ENCODE measurements at regions not wholly inside any gene's neighbourhood (a gene's known extent, or its start where the extent isn't known, plus 50 kb on each side); places are given as distances from the start of the nearest gene placed in this dataset.

GRCh38 chr16:80058214-80058613, 457.7 kb upstream of the MAF start:
- no peak for TF ChIP-seq CTCF (IDR thresholded peaks at IDR 0.05; ENCODE audit: low read depth, low read length, missing control alignments)
- H3K4me3 ChIP-seq (replicated peaks; ENCODE audit: low read depth, low read length): no peak overlapping the region
- DNase-seq (ENCODE audit: extremely low read depth, low read depth): no peak

GRCh38 chr16:80056324-80056723, 455.8 kb upstream of the MAF start:
- TF ChIP-seq CTCF (IDR thresholded peaks at IDR 0.05; ENCODE audit: low read depth, low read length, missing control alignments): no peak
- no peak for DNase-seq (ENCODE audit: extremely low read depth, low read depth)
- no peak overlapping the region for H3K4me3 ChIP-seq (replicated peaks; ENCODE audit: low read depth, low read length)

DNA sequence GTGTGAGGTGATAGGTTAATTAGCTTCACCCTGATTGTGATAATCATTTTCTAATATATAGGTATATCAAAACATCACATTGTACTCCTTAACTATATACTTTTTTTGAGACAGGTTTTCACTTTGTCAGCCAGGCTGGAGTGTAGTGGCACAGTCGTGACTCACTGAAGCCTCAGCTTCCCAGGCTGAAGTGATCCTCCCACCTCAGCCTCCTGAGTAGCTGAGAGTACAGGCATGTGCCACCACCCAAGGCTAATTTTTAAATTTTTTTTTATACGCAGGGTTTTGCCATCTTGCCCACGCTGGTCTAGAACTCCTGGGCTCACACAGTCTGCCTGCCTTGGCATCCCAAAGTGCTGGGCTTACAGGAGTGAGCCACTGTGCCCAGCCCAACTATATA, 455.3 kb upstream of the MAF start:
- no peak for DNase-seq (ENCODE audit: extremely low read depth, low read depth)
- no peak overlapping the region for H3K4me3 ChIP-seq (replicated peaks; ENCODE audit: low read depth, low read length)
- TF ChIP-seq CTCF (IDR thresholded peaks at IDR 0.05; ENCODE audit: low read depth, low read length, missing control alignments): no peak

- no peak for DNase-seq (ENCODE audit: extremely low read depth, low read depth)
These were observed 454.1 kb upstream of the MAF start for GRCh38 chr16:80054647-80055046.

GRCh38 chr16:80051040-80051439, 450.5 kb upstream of the MAF start:
- H3K4me3 ChIP-seq (replicated peaks; ENCODE audit: low read depth, low read length): no peak overlapping the region
- no peak for DNase-seq (ENCODE audit: extremely low read depth, low read depth)
- no peak for TF ChIP-seq CTCF (IDR thresholded peaks at IDR 0.05; ENCODE audit: low read depth, low read length, missing control alignments)

More at GRCh38 chr16:80054647-80055046, 454.1 kb upstream of the MAF start:
- no peak overlapping the region for H3K4me3 ChIP-seq (replicated peaks; ENCODE audit: low read depth, low read length)
- no peak for TF ChIP-seq CTCF (IDR thresholded peaks at IDR 0.05; ENCODE audit: low read depth, low read length, missing control alignments)

DNA sequence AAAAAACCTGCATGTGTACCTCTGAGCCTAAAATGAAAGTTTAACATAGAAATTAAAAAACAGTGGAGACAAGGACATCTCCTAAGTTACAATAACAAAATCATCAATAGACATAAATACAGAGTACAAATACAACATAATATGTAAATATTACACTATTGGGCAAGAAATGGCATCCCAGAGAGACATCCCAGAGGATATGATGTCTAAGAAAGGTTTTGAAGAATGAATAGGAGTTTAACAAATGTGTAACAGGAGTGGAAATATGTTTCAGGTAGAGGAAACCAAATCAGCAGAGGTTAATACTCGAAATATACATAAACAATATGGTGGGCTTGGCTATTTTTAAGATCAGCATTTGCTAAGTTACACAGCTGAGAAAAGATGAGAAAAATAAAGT, 447.7 kb upstream of the MAF start:
- TF ChIP-seq CTCF (IDR thresholded peaks at IDR 0.05; ENCODE audit: low read depth, low read length, missing control alignments): no peak
- H3K4me3 ChIP-seq (replicated peaks; ENCODE audit: low read depth, low read length): no peak overlapping the region
- no peak for DNase-seq (ENCODE audit: extremely low read depth, low read depth)

DNA sequence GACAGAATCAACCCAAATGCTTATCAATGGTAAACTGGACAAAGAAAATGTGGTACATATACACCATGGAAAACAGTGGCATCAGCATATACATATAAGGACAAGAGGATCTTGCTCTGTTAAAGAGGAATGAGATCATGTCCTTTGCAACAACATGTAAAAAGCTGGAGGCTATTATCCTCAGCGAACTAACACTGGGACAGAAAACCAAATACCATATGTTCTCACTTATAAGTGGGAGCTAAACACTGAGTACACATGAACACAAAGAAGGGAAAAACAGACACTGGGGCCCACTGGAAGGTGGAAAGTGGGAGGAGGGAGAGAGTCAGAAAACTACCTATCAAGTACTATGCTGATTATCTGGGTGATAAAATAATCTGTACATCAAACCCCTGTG, 447.3 kb upstream of the MAF start:
- no peak overlapping the region for H3K4me3 ChIP-seq (replicated peaks; ENCODE audit: low read depth, low read length)
- TF ChIP-seq CTCF (IDR thresholded peaks at IDR 0.05; ENCODE audit: low read depth, low read length, missing control alignments): no peak

More for the DNA sequence above, 447.3 kb upstream of the MAF start:
- no peak for DNase-seq (ENCODE audit: extremely low read depth, low read depth)
